SU-DHL-6 (cell line): ENCODE measurements at regions not wholly inside any gene's neighbourhood (a gene's known extent, or its start where the extent isn't known, plus 50 kb on each side); places are given as distances from the start of the nearest gene placed in this dataset.

Experiments used
- EZH2phosphoT487 ChIP-seq: fragments of 200-600 bp; sonication (generic), shearing (Covaris generic); conservative IDR thresholded peaks from 2 replicates; pipeline ENCODE4 v1.6.1; 2018; ENCODE audit warnings: mild to moderate bottlenecking, antibody characterized with exemption, low read length, moderate library complexity, mixed read lengths
- TF ChIP-seq, protein P1 (sequence below): fragments of 200-600 bp; sonication (generic); IDR thresholded peaks from one replicate; pipeline ENCODE4 v1.5.1; 2017; ENCODE audit warnings: antibody characterized with exemption, mild to moderate bottlenecking, low read length, moderate library complexity; ENCODE audit not compliant: insufficient read depth, poor library complexity, severe bottlenecking

DNA sequence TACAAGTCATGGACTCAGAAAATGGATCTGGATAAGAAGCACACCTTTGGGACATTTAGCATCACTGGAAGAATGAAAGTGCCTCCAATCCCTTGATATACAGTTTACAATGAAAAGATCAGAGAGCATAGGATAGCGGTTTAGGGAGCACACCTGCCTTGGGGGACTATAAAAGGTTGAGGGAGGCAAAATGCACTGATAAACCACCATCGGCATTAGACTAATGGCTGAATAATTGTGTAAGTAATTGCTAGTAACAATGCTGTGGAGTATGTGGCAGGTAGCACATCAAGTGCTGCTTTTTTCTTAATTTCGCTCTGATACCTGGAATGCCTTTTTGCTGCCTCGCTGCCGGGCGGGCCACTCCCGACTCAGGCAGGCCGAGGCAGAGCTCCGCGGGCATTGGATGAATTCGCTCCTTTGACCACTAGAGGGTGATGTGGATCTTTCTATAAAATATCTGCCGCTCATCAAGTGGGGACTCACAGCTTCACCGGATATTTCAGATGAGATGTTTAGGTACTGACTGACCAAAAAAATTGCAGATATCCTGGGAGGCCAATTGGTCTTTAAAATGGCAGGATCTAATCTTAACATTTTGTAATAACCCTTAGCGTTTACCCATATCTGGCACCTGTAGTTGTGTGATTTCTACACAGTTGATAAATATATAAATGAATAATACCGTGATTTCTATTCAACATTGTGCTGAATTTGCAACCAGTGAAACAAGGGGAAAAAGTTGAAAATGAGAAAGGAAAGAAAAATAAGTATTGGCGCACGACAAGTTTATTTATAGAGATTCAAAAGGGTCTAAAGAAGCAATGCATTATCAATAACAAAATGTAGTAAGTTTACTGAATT, 116.8 kb upstream of the PRSS1 start:
- TF ChIP-seq, protein P1, sequence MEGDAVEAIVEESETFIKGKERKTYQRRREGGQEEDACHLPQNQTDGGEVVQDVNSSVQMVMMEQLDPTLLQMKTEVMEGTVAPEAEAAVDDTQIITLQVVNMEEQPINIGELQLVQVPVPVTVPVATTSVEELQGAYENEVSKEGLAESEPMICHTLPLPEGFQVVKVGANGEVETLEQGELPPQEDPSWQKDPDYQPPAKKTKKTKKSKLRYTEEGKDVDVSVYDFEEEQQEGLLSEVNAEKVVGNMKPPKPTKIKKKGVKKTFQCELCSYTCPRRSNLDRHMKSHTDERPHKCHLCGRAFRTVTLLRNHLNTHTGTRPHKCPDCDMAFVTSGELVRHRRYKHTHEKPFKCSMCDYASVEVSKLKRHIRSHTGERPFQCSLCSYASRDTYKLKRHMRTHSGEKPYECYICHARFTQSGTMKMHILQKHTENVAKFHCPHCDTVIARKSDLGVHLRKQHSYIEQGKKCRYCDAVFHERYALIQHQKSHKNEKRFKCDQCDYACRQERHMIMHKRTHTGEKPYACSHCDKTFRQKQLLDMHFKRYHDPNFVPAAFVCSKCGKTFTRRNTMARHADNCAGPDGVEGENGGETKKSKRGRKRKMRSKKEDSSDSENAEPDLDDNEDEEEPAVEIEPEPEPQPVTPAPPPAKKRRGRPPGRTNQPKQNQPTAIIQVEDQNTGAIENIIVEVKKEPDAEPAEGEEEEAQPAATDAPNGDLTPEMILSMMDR: peak; percentile 54
- TF ChIP-seq EZH2phosphoT487: no peak
